Urinary bladder (tissue), 3 donors: ENCODE measurements at regions not wholly inside any gene's neighbourhood (a gene's known extent, or its start where the extent isn't known, plus 50 kb on each side); places are given as distances from the start of the nearest gene placed in this dataset.
"Not testable (repeated sequence)": the region's sequence is repeated elsewhere in the genome, so short reads cannot be mapped to it uniquely, and the experiment has no call there.

ENCODE experiments used
- DNase-seq: peaks from one replicate; pipeline ENCODE4 v3.0.0-alpha.2; 2015; ENCODE audit errors: extremely low spot score
- H3K27ac ChIP-seq: one replicate; pipeline ENCODE4 v1.5.1; 2013; ENCODE audit warnings: low read depth, mild to moderate bottlenecking, moderate library complexity
- H3K36me3 ChIP-seq: one replicate; pipeline ENCODE4 v1.6.1; 2013; ENCODE audit warnings: mild to moderate bottlenecking, moderate library complexity; ENCODE audit not compliant: insufficient read depth
- H3K4me1 ChIP-seq: one replicate; pipeline ENCODE4 v1.6.1; 2013; ENCODE audit warnings: mild to moderate bottlenecking, moderate library complexity; ENCODE audit not compliant: insufficient read depth
- H3K4me3 ChIP-seq: one replicate; pipeline ENCODE4 v1.5.1; 2013; ENCODE audit warnings: low read depth, low read length
- WGBS: extraction: QIAGEN DNeasy Blood & Tissue Kit; methylation state at CpG from one replicate; pipeline ENCODE4 v1.1.7; 2013; 5-methylcytosine and 5-hydroxymethylcytosine counted together
- donor health status: healthy with polysubstance abuse.
- donor health status: healthy.

DNA sequence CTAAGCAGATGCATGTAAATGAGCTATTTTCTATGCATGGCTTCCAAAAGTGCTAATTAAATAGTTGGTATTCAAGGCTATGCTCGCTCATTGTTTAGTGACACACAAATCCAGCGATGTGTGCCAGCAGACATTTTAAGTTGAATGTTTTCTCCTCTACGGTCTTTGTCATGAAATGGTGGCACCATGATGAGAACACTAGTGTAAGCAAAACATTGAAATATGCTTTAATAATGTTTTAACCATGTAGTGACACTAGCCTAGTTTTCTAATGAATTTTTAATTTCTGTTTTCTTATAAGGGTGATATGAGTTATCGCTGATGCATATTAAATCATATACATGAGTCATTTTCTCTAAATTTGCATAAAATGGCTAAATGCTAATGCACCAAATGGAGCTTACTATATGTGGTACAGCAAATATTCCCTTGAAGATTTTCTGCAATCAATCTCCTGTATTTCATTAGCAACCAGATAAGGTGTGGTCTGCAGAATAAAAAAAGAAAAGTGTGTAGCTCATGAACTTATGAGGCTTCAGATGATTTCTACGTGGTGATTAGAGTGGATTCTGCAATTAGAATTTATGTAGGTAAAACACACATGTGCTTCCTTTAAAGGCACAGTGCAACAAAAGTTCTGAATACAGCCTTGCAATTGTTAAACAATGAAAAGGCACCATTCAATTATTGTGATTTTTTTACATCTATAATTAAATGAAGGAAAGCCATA lies 226.6 kb downstream of the MEF2C start:
- Histone ChIP-seq H3K27ac (no peak overlapping the region), H3K36me3 (no peaks in the 10 kb centered on the region), H3K4me1 (no peaks in the 10 kb centered on the region), H3K4me3 (no peak overlapping the region)
- WGBS = 67% methylated on average over 5 of the region's 5 CpGs
- no peak for DNase-seq

DNA sequence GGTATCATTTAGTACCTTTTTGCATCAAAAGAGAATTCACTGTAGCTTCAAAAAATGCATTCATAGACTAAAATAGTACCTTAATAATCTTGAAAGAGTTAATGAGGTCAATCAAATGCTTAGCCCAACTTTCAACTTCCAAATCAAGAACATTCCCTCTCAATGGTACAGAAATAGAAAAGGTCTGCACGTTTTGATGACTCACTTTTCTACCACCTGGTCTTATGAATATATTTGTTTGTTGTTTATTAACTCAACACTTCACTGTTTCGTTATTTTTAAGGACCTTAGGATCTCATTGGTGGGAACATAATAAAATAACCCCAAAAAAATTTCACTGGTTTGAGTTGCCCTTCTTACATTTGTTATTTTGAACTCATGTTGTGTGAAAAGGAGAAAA lies 229.5 kb downstream of the MEF2C start:
- no peak for DNase-seq
- WGBS = 49% methylated on average over 2 of the region's 2 CpGs
- H3K36me3 ChIP-seq = no peaks in the 10 kb centered on the region

DNA sequence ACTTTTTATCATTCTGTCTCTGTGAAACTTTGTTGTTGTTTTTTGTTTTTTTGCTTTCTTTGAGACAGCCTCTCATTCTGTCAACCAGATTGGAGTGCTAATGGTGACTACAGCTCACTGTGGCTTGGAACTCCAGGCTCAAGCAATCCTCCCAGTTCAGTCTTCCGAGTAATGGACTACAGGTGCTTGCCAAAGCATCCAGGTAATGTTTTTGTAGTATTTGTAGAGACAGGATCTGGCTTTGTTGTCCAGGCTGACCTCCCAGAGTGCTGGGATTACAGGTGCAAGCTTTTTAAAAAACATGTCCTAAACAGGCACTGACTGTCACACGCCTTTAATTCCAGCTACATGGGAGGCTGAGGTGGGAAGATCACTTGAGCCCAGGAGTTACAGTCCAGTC lies 235.1 kb downstream of the MEF2C start:
- no peak overlapping the region for H3K27ac ChIP-seq
- WGBS = 82% methylated on average over 2 of the region's 2 CpGs
- no peaks in the 10 kb centered on the region for H3K36me3 ChIP-seq
- no peak overlapping the region for H3K4me3 ChIP-seq
- no peak for DNase-seq
- H3K4me1 ChIP-seq = no peaks in the 10 kb centered on the region

More for the DNA sequence above, 229.5 kb downstream of the MEF2C start:
- H3K27ac ChIP-seq = no peak overlapping the region
- no peaks in the 10 kb centered on the region for H3K4me1 ChIP-seq
- H3K4me3 ChIP-seq = no peak overlapping the region

GRCh38 chr5:88646866-88647265 lies 236.1 kb downstream of the MEF2C start:
- Histone ChIP-seq H3K36me3 (no peaks in the 10 kb centered on the region), H3K4me3 (no peak overlapping the region), H3K4me1 (no peaks in the 10 kb centered on the region), H3K27ac (no peak overlapping the region)
- 94% methylated on average over 1 of the region's 1 CpG for WGBS
- no peak for DNase-seq

GRCh38 chr5:88644676-88645075 lies 238.3 kb downstream of the MEF2C start:
- 78% methylated on average over 3 of the region's 3 CpGs for WGBS
- H3K4me3 ChIP-seq = no peak overlapping the region
- DNase-seq = no peak
- no peak overlapping the region for H3K27ac ChIP-seq
- H3K4me1 ChIP-seq = no peaks in the 10 kb centered on the region
- H3K36me3 ChIP-seq = no peaks in the 10 kb centered on the region

DNA sequence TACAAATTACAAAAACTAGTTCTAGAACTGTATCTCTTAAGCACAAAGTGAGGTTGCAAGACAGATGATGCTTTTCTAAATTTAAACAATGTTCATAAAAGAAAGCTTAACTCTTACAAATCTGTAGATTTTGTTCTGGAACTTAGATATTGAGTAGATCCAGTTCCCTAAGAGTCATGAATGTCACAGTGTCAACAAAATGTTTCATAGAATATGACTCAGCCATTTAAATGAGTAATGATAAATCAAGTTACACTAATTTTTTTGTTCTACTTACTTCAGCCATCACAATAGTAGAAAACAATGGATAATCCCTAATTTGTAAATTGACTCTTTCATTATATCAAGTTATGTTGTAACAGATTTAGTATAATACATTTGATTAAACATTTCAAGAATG lies 239.7 kb downstream of the MEF2C start:
- H3K27ac ChIP-seq = no peak overlapping the region
- no peaks in the 10 kb centered on the region for H3K4me1 ChIP-seq
- H3K4me3 ChIP-seq = no peak overlapping the region
- no peak for DNase-seq
- H3K36me3 ChIP-seq = no peaks in the 10 kb centered on the region

- no peak for DNase-seq
- no peak overlapping the region for H3K27ac ChIP-seq
- no peaks in the 10 kb centered on the region for H3K4me1 ChIP-seq
- no peak overlapping the region for H3K4me3 ChIP-seq
- WGBS = 37% methylated on average over 2 of the region's 2 CpGs
- no peaks in the 10 kb centered on the region for H3K36me3 ChIP-seq
Measured at GRCh38 chr5:88634014-88634413, 249.0 kb downstream of the MEF2C start.

DNA sequence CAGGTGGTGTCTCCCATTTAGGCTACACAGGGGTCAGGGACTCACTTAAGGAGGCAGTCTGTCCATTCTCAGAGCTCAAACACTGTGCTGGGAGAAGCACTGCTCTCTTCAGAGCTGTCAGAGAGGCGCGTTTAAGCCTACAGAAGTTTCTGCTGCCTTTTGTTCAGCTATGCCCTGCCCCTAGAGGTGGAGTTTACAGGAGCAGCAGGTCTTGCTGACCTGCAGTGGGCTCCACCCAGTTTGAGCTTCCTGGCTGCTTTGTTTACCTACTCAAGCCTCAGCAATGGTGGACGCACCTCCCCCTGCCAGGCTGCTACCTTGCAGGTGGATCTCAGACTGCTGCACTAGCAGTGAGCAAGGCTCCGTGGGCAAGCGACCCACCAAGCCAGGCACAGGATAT lies 260.1 kb downstream of the MEF2C start:
- not testable (repeated sequence) for H3K4me3 ChIP-seq, H3K4me1 ChIP-seq, DNase-seq, H3K36me3 ChIP-seq, H3K27ac ChIP-seq
- 91% methylated on average over 5 of the region's 5 CpGs for WGBS

- 98% methylated on average over 8 of the region's 32 CpGs for WGBS
- not testable (repeated sequence) for DNase-seq, H3K36me3 ChIP-seq, H3K4me1 ChIP-seq, H3K27ac ChIP-seq, H3K4me3 ChIP-seq
Measured at GRCh38 chr5:88615767-88616166, 267.2 kb downstream of the MEF2C start.

DNA sequence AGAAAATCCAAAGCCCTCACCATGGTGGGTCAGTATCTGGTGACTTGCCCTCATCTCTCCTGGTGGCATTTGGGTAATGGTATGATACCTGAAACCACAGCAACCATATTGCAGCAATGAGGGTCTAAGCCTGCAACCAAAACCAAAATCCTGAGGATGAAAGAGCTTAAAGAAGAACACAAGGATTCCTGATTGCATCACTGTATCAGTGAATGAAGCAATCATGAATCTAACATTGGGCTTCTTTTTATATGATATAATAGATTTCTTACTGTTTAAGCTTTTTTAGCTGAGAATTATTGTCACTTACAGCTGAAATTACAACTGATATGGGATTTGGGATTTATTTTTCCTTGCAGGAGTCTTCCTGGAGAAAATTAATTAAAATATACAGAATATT lies 269.9 kb downstream of the MEF2C start:
- no peak for DNase-seq
- Histone ChIP-seq H3K4me3 (no peak overlapping the region), H3K36me3 (no peaks in the 10 kb centered on the region), H3K27ac (no peak overlapping the region), H3K4me1 (no peaks in the 10 kb centered on the region)

GRCh38 chr5:88610586-88610985 lies 272.4 kb downstream of the MEF2C start:
- Histone ChIP-seq H3K4me1 (no peaks in the 10 kb centered on the region), H3K36me3 (no peaks in the 10 kb centered on the region), H3K4me3 (no peak overlapping the region), H3K27ac (no peak overlapping the region)
- no peak for DNase-seq
- 84% methylated on average over 3 of the region's 3 CpGs for WGBS

DNA sequence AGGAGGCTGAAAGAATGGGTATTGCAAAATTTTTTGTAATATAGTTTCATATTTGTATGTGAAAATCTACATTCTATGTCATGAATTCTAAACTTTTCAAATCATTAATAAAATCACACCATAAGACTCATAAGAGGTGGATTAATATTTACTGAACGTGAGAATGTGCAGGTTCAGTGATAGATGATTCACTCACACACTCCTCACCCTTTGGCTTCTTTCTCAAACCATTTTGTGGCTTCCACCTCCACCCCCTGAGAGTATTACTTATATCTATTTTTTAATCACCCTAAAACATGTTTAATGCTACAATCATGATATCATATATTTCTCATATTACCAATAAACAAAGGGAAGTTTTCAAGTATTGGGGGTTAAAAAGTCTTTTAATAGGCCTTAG lies 275.5 kb downstream of the MEF2C start:
- Histone ChIP-seq H3K4me1 (no peaks in the 10 kb centered on the region), H3K4me3 (no peak overlapping the region), H3K27ac (no peak overlapping the region), H3K36me3 (no peaks in the 10 kb centered on the region)
- 63% methylated on average over 1 of the region's 1 CpG for WGBS
- no peak for DNase-seq

GRCh38 chr5:88606626-88607025 lies 276.4 kb downstream of the MEF2C start:
- no peak for DNase-seq
- H3K4me3 ChIP-seq = no peak overlapping the region
- H3K4me1 ChIP-seq = no peaks in the 10 kb centered on the region
- no peaks in the 10 kb centered on the region for H3K36me3 ChIP-seq
- H3K27ac ChIP-seq = no peak overlapping the region
- 86% methylated on average over 5 of the region's 5 CpGs for WGBS

DNA sequence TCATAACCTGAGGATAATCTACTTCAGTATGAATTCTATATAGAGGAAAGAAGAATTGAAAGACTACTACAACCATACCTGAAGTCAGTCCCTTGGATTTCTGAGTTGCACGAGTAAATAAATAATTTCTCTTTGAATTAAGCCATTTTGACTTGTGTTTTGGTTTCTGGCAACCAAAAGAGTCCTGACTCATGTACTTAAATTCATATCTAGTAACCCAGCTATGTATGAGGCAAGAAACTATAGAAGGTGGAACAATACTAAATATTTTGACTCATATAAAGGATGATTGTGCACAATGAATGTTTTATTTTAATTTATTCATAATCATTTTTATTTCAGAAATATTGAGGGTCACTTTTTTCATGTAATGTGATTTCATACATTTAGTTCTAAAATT lies 276.8 kb downstream of the MEF2C start:
- Histone ChIP-seq H3K4me3 (no peak overlapping the region), H3K36me3 (no peaks in the 10 kb centered on the region), H3K4me1 (no peaks in the 10 kb centered on the region), H3K27ac (no peak overlapping the region)
- 69% methylated on average over 1 of the region's 1 CpG for WGBS
- no peak for DNase-seq

DNA sequence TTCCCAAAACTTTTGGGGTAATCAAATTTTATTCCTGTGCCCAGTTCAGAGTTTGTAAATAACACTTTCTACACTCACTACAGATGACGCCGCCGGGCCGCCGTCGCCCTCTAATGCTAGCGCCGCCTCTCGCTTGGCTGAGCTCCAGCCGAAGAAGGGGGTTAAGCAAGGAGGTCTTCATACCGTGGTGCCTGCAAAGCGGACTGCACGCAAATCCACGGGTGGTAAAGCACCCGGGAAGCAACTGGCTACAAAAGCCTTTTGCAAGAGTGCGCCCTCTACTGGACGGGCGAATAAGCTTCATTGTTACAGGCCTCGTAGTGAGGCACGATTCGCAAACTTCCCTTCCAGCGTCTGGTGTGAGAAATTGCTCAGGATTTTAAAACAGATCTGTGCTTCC lies 280.4 kb downstream of the MEF2C start:
- Histone ChIP-seq H3K4me3 (no peak overlapping the region), H3K36me3 (no peaks in the 10 kb centered on the region), H3K4me1 (no peaks in the 10 kb centered on the region), H3K27ac (no peak overlapping the region)
- 92% methylated on average over 22 of the region's 22 CpGs for WGBS
- DNase-seq = no peak
